ENCODE measurements at regions not wholly inside any gene's neighbourhood (a gene's known extent, or its start where the extent isn't known, plus 50 kb on each side); places are given as distances from the start of the nearest gene placed in this dataset.

- Histone ChIP-seq H3K27ac (ENCODE audit: low read length) (no peak overlapping the region), H3K27me3 (ENCODE audit: control insufficient read depth, insufficient read depth, low read length) (no peaks in the 10 kb centered on the region), H3K4me1 (ENCODE audit: control insufficient read depth, insufficient read depth, low read length) (no peaks in the 10 kb centered on the region), H3K4me3 (ENCODE audit: low read depth in 2 of 2, low read length in 2 of 2) (no peak overlapping the region), H3K36me3 (ENCODE audit: control insufficient read depth, insufficient read depth, low read length) (no peaks in the 10 kb centered on the region), H3K9me3 (ENCODE audit: control insufficient read depth, insufficient read depth, low read depth, low read length) (no peaks in the 10 kb centered on the region)
- TF ChIP-seq POLR2AphosphoS5 (IDR thresholded peaks at IDR 0.05; ENCODE audit: low read depth, low read length) (no peak), SIN3A (IDR thresholded peaks at IDR 0.05; ENCODE audit: borderline replicate concordance, insufficient read depth, low read depth, low read length) (no peak), TCF7L2 (IDR thresholded peaks at IDR 0.05; ENCODE audit: low read depth, low read length) (no peak)
- ChIA-PET CTCF (no interaction called here), POLR2A (interaction anchor here (0.6 kb wide), 1 partner anchor 1406 kb away, joined by 4 read pairs; no protein-coding TSS in a partner anchor)
- intact Hi-C loops (cut with micrococcal nuclease; ENCODE audit: unreplicated experiment), result no loop called here
- no TSS peak for BruUV-seq (replicated peaks)
- ATAC-seq (no peak), DNase-seq (ENCODE audit: low read depth, low spot score) (no peak)
- in situ Hi-C loops (cut with HindIII; ENCODE audit: low pct_unique_long_range_greater_than_20kb, low sequenced_read_pairs), result no loop called here
These were observed 112.3 kb downstream of the BDH1 start for GRCh38 chr3:197443506-197443905.

GRCh38 chr3:197440717-197441303 is 115.0 kb downstream of the BDH1 start:
- no peak for ATAC-seq
- no peak for DNase-seq (ENCODE audit: low read depth, low spot score)
- Histone ChIP-seq H3K27ac (ENCODE audit: low read length) (no peak overlapping the region), H3K9me3 (ENCODE audit: control insufficient read depth, insufficient read depth, low read depth, low read length) (no peaks in the 10 kb centered on the region), H3K4me1 (ENCODE audit: control insufficient read depth, insufficient read depth, low read length) (no peaks in the 10 kb centered on the region), H3K27me3 (ENCODE audit: control insufficient read depth, insufficient read depth, low read length) (no peaks in the 10 kb centered on the region), H3K36me3 (ENCODE audit: control insufficient read depth, insufficient read depth, low read length) (no peaks in the 10 kb centered on the region), H3K4me3 (ENCODE audit: low read depth in 2 of 2, low read length in 2 of 2) (no peak overlapping the region)
- in situ Hi-C loops (cut with HindIII; ENCODE audit: low pct_unique_long_range_greater_than_20kb, low sequenced_read_pairs), result no loop called here
- TF ChIP-seq SIN3A (IDR thresholded peaks at IDR 0.05; ENCODE audit: borderline replicate concordance, insufficient read depth, low read depth, low read length) (no peak), TCF7L2 (IDR thresholded peaks at IDR 0.05; ENCODE audit: low read depth, low read length) (no peak), REST (IDR thresholded peaks at IDR 0.05; ENCODE audit: insufficient read depth in 1 of 2, low read depth in 2 of 2, low read length in 1 of 2) (no peak), CTCF (IDR thresholded peaks at IDR 0.05) (no peak), POLR2AphosphoS5 (IDR thresholded peaks at IDR 0.05; ENCODE audit: low read depth, low read length) (no peak)
- CTCF ChIA-PET, result no interaction called here
- no TSS peak for BruUV-seq (replicated peaks)
- POLR2A ChIA-PET, result no interaction called here
- intact Hi-C loops (cut with micrococcal nuclease; ENCODE audit: unreplicated experiment), result no loop called here

- Histone ChIP-seq H3K27me3 (ENCODE audit: control insufficient read depth, insufficient read depth, low read length) (peaks cover 4% of the 10 kb centered on the region; the same call in 1 of the 2 replicates), H3K9me3 (ENCODE audit: control insufficient read depth, insufficient read depth, low read depth, low read length) (no peaks in the 10 kb centered on the region), H3K36me3 (ENCODE audit: control insufficient read depth, insufficient read depth, low read length) (no peaks in the 10 kb centered on the region), H3K4me3 (ENCODE audit: low read depth in 2 of 2, low read length in 2 of 2) (no peak overlapping the region), H3K4me1 (ENCODE audit: control insufficient read depth, insufficient read depth, low read length) (no peaks in the 10 kb centered on the region), H3K27ac (ENCODE audit: low read length) (no peak overlapping the region)
- TF ChIP-seq CTCF (IDR thresholded peaks at IDR 0.05) (no peak), SIN3A (IDR thresholded peaks at IDR 0.05; ENCODE audit: borderline replicate concordance, insufficient read depth, low read depth, low read length) (no peak), REST (IDR thresholded peaks at IDR 0.05; ENCODE audit: insufficient read depth in 1 of 2, low read depth in 2 of 2, low read length in 1 of 2) (no peak), TCF7L2 (IDR thresholded peaks at IDR 0.05; ENCODE audit: low read depth, low read length) (no peak), POLR2AphosphoS5 (IDR thresholded peaks at IDR 0.05; ENCODE audit: low read depth, low read length) (no peak)
- ChIA-PET CTCF (no interaction called here), POLR2A (no interaction called here)
- no TSS peak for BruUV-seq (replicated peaks)
- ATAC-seq (no peak), DNase-seq (ENCODE audit: low read depth, low spot score) (no peak)
- intact Hi-C loops (cut with micrococcal nuclease; ENCODE audit: unreplicated experiment) (no loop called here), in situ Hi-C loops (cut with HindIII; ENCODE audit: low pct_unique_long_range_greater_than_20kb, low sequenced_read_pairs) (no loop called here)
These were observed 116.9 kb downstream of the BDH1 start for GRCh38 chr3:197438906-197439305.

All from Panc1 (cell line).